PC-3 (cell line): ENCODE measurements at regions not wholly inside any gene's neighbourhood (a gene's known extent, or its start where the extent isn't known, plus 50 kb on each side); places are given as distances from the start of the nearest gene placed in this dataset.

Source experiments
- CTCF ChIP-seq: fragments of 300-600 bp; sonication (generic); conservative IDR thresholded peaks from 2 replicates; pipeline ENCODE4 v1.5.1; 2017; ENCODE audit warnings: antibody characterized with exemption, low read depth, mild to moderate bottlenecking, low read length
- EZH2phosphoT487 ChIP-seq: fragments of 300-600 bp; sonication (generic); IDR thresholded peaks from 2 replicates; pipeline ENCODE4 v1.6.1; 2018; ENCODE audit warnings: mild to moderate bottlenecking, antibody characterized with exemption, low read length, borderline replicate concordance

DNA sequence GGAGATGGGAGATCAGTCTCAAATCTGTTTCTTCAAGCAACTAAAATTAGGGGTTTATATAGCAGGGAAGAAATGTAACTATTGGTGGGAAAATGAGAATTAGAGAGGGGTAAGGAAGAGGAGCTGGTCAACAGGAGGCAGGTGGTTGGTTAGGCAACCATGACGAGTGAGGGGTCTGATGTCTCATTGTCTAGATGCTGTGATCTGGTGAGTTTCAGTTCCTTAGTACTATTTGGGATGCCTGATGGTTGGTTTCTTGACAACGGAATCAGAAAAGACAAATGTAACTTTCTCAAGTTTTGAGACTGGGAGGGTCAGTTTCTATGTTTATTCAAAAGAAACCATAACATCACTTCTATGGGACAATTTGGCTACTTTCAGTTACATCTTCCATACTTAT is 415.3 kb upstream of the C16orf82 start:
- no peak for TF ChIP-seq CTCF
- no peak for TF ChIP-seq EZH2phosphoT487
